ENCODE measurements at regions not wholly inside any gene's neighbourhood (a gene's known extent, or its start where the extent isn't known, plus 50 kb on each side); places are given as distances from the start of the nearest gene placed in this dataset.
A peak's percentile ranks its signal among the peaks of the same experiment; 100 is the strongest.

DNA sequence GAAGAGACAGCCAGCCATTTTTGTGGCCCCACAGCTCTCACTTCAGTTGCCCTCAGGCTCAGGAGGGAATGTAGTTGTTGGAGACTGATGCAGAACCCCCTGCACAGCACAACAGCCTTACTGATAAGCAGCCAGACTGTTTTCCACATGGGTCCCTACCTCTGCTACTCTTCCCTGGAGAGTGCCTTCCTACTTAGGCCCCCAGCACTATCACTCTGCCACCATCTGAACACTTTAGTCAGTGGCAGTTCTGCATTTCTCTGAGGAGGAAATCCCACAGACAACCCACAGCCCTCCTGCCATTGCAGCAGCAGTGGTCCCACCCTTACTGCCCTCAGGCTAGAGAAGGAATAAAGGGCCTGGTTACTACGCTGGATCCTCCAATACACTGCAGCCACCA, 61.8 kb upstream of the PTPRD start:
- no peak for DNase-seq

DNA sequence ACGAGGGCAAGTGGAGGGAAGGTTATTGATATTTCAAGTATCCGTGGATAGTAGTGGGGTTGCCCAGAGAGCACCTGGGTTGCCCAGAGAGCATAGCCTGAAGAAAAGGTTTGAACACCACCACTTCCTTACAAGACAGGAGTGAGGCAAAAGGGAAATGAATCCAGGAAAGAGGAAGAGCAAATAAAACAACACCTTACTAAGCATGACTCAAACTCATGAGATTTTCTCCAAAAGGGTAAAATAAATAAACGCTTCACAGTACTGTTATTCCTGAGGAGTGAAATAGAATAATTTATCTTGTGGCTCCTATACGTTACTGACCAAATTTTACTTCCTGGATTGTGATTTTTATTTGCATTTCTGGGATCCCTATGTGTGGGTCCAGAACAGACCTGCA, 65.2 kb upstream of the PTPRD start:
- DNase-seq = no peak

DNA sequence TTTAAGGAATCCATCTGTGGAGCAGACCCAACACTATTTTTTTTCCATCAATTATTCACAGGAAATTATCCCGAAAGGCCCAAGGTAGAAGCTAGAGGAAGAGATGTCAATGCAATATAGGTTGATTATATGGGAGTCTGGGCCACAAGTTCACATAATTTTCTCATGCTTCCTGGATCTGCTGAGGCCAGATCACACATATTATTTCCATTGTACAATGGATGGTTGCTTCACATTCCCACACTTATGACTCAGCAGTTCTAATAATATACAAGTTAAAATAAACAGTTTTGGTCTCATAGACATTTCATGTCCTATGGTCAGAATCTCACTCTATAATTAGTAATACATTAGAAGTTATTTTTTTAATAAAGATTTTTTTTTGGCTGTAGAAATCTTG, 66.0 kb upstream of the PTPRD start:
- DNase-seq = no peak

GRCh38 chr9:10686943-10687342, 74.1 kb upstream of the PTPRD start:
- DNase-seq = no peak

- no peak for DNase-seq
These were observed 77.7 kb upstream of the PTPRD start for GRCh38 chr9:10690546-10690945.

GRCh38 chr9:10697044-10697443, 84.2 kb upstream of the PTPRD start:
- DNase-seq = no peak

- DNase-seq = no peak
These were observed 87.5 kb upstream of the PTPRD start for GRCh38 chr9:10700291-10700690.

- DNase-seq = no peak
These were observed 88.1 kb upstream of the PTPRD start for GRCh38 chr9:10700915-10701314.

DNA sequence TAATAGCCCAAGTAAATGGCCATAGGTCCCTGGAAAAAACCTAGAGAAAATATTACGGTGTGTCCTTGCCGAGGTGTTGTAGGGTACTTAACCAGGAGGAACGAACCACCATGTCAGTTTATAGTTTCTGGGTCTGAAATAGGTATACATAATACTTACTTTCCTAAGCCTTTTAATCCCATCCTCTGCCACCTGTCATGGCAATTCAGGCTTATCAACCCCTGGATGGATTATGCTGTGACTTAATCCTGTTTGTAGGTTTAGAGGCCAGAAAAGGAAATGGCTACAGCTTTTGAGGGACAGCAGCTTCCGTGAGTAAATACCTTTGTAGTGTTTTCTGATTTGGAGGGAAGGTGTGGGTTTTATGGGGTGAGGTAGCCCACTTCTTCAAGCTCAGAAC, 89.1 kb upstream of the PTPRD start:
- no peak for DNase-seq

GRCh38 chr9:10703139-10703538, 90.3 kb upstream of the PTPRD start:
- DNase-seq = no peak

- no peak for DNase-seq
These were observed 91.9 kb upstream of the PTPRD start for GRCh38 chr9:10704720-10705119.

- DNase-seq = no peak
These were observed 92.6 kb upstream of the PTPRD start for GRCh38 chr9:10705383-10705782.

- DNase-seq = no peak
These were observed 94.0 kb upstream of the PTPRD start for GRCh38 chr9:10706788-10707187.

GRCh38 chr9:10721301-10721700, 108.5 kb upstream of the PTPRD start:
- no peak for DNase-seq

- no peak for DNase-seq
These were observed 116.4 kb upstream of the PTPRD start for GRCh38 chr9:10729213-10729612.

GRCh38 chr9:10744669-10745068, 131.9 kb upstream of the PTPRD start:
- no peak for DNase-seq

GRCh38 chr9:10753474-10753873, 140.7 kb upstream of the PTPRD start:
- no peak for DNase-seq

DNA sequence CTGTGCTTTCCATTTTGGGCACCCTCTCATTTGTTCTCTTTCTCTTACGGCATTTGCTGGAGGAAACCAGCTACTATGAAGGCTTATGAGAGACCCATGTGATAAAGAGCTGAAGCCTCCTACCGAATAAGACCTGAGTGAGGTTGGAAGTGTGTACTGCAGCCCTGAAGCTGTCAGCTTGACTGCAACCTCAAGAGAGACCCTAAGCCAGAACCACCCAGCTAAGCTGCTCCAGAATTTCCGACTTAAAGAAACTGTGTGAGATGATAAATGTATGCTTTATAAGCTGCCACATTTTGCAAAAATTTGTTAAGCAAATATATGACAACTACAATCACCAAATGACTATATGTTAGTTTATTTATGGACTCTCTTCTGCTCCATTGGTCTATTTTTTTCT, 151.7 kb upstream of the PTPRD start:
- DNase-seq = no peak

GRCh38 chr9:10773136-10773535, 160.3 kb upstream of the PTPRD start:
- DNase-seq = no peak

DNA sequence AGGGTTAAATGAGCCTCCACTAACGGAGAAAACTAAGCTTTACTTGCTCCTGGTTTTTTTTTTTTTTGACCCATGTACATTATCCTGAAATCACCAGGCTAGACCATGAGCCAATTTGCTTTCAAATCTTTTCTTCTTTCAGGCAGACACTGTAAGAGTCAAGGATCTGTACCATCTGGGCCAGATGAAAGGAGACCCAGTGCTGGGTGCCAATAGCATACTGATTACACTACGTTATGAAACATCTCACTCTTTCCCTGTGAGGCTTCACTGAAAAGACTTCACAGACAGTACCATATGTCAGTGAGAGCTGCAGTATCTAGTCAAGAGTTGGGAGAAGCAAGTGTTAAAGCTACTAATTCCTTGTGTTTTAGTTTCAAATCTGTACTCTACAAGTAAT, 161.2 kb upstream of the PTPRD start:
- DNase-seq = peak in 5 of 58 donors; percentile 1 to 37 (median 24)

DNA sequence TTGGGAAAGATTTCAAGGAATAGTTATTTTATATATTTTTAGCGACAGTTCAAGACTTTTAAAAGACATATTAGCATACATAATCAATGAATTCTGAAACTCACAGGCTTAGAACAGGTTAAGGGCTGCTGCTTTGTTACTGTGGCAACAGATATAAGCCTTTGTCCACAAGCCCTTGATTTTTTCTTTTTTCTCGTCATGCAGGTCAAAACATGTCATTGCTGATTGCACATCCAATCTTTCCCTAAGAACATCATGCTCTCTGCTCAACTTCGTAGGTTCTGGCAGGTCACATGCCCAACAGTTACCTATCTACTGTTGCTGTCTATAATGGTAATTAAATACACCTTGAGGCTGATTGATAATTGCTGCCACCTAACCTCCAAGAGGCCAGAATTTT, 172.5 kb upstream of the PTPRD start:
- DNase-seq = no peak

- DNase-seq = no peak
These were observed 180.5 kb upstream of the PTPRD start for GRCh38 chr9:10793306-10793705.

DNA sequence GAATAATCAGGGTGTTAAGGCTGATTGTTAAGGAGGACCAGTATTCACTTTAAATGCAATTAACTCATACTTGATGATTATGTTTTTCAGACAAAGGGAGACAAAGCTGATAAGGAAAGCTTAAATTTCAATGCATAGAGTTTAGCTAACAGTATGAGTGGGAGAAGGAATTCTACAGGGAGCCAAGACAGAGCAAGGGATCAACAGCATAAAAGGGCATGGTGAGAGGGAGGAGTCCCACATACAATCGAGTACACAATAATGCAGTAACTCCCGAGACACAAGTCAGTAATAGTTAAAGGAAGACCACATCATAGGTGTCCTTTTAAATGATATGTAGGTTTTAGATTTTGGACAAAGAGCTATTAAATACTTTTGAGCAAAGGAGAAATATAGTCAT, 191.7 kb upstream of the PTPRD start:
- DNase-seq = no peak

DNA sequence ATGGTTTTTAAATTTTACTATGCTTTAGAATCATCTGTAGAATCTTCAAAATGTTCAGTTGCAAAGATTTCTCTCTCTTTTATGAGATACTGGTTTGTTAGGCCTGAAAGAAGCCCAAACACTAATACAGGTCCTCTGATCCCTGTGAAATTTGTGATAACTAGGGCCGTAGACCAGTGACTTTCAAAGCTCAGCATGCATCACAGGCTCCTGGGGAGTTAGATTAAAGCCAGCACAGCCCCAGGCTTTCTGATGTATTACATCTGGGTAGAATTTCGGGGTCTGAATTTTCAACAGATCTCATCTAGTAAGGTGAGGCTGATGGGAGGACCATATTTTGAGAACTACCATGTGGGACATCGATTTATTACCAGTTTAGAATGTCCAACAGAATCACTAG, 194.1 kb upstream of the PTPRD start:
- no peak for DNase-seq

GRCh38 chr9:10818206-10818605, 205.4 kb upstream of the PTPRD start:
- DNase-seq = no peak

All from anterior cingulate cortex (tissue), 58 donors.